GM12874 (cell line): ENCODE measurements at regions not wholly inside any gene's neighbourhood (a gene's known extent, or its start where the extent isn't known, plus 50 kb on each side); places are given as distances from the start of the nearest gene placed in this dataset.

ENCODE experiments used
- CTCF ChIP-seq: IDR thresholded peaks from 2 replicates; pipeline ENCODE4 v1.5.1; 2011; ENCODE audit warnings: low read depth, mild to moderate bottlenecking, control low read depth, low read length, moderate library complexity; ENCODE audit not compliant: insufficient read depth

- TF ChIP-seq CTCF: no peak
Measured at GRCh38 chr4:34261799-34262314, 1982.5 kb downstream of the ARAP2 start.

- no peak for TF ChIP-seq CTCF
Measured at GRCh38 chr4:34269613-34270012, 1974.7 kb downstream of the ARAP2 start.

- TF ChIP-seq CTCF: no peak
Measured at GRCh38 chr4:34271479-34272355, 1972.6 kb downstream of the ARAP2 start.

GRCh38 chr4:34279011-34279410 is 1965.3 kb downstream of the ARAP2 start:
- TF ChIP-seq CTCF: no peak

- TF ChIP-seq CTCF: no peak
Measured at GRCh38 chr4:34280131-34280530, 1964.2 kb downstream of the ARAP2 start.

- TF ChIP-seq CTCF: no peak
Measured at GRCh38 chr4:34281826-34282225, 1962.5 kb downstream of the ARAP2 start.

- no peak for TF ChIP-seq CTCF
Measured at GRCh38 chr4:34289489-34289888, 1954.8 kb downstream of the ARAP2 start.
